OCI-LY3 (cell line): ENCODE measurements at regions not wholly inside any gene's neighbourhood (a gene's known extent, or its start where the extent isn't known, plus 50 kb on each side); places are given as distances from the start of the nearest gene placed in this dataset.

Experiments used
- H2AFZ ChIP-seq: fragments of 200-600, 300-600 bp; shearing (Covaris generic); 2 replicates; pipeline ENCODE4 v1.6.0; 2014; ENCODE audit warnings: antibody characterized with exemption, low read depth, low read length
- H3K27ac ChIP-seq: fragments of 200-600, 300-600 bp; sonication (generic); 2 replicates; pipeline ENCODE4 v1.5.1; 2014; ENCODE audit warnings: mild to moderate bottlenecking, low read length, moderate library complexity, mixed read lengths
- H3K27me3 ChIP-seq: fragments of 200-600, 300-600 bp; sonication (generic); 2 replicates; pipeline ENCODE4 v1.6.1; 2014; ENCODE audit warnings: low read depth, low read length, mixed read lengths
- H3K36me3 ChIP-seq: fragments of 200-600, 300-600 bp; sonication (generic); replicated peaks from 2 replicates; pipeline ENCODE3; 2014; ENCODE audit warnings: low read depth, low read length, mixed read lengths
- H3K4me1 ChIP-seq: fragments of 300-600, 200-600 bp; sonication (generic); 2 replicates; pipeline ENCODE4 v1.6.1; 2014; ENCODE audit warnings: low read length, mixed read lengths
- H3K4me2 ChIP-seq: fragments of 200-600, 300-600 bp; sonication (generic); 2 replicates; pipeline ENCODE4 v1.6.1; 2014; ENCODE audit warnings: low read length, mixed read lengths
- H3K4me3 ChIP-seq: fragments of 300-600, 200-600 bp; sonication (generic); 2 replicates; pipeline ENCODE4 v1.5.1; 2014; ENCODE audit warnings: antibody characterized with exemption, mild to moderate bottlenecking, low read length, moderate library complexity
- H3K79me2 ChIP-seq: fragments of 300-600, 200-600 bp; shearing (Covaris generic); 2 replicates; pipeline ENCODE4 v1.6.1; 2014; ENCODE audit warnings: mild to moderate bottlenecking, low read length, mixed read lengths
- H3K9ac ChIP-seq: fragments of 300-600, 200-600 bp; shearing (Covaris generic); 2 replicates; pipeline ENCODE4 v1.6.0; 2014; ENCODE audit warnings: mild to moderate bottlenecking, low read length, moderate library complexity
- H3K9me3 ChIP-seq: fragments of 200-600, 300-600 bp; shearing (Covaris generic); 2 replicates; pipeline ENCODE4 v1.6.1; 2014; ENCODE audit warnings: low read length, mixed read lengths; ENCODE audit not compliant: insufficient read depth
- H4K20me1 ChIP-seq: fragments of 200-600, 300-600 bp; sonication (generic); 2 replicates; pipeline ENCODE4 v1.6.1; 2016; ENCODE audit warnings: low read length, mixed read lengths; ENCODE audit not compliant: insufficient read depth
- CTCF ChIP-seq: fragments of 200-600, 300-600 bp; sonication (generic); IDR thresholded peaks from 2 replicates; pipeline ENCODE4 v1.5.1; 2014; ENCODE audit warnings: antibody characterized with exemption, low read length, low read depth
- EZH2phosphoT487 ChIP-seq: fragments of 200-600 bp; shearing (Covaris generic); IDR thresholded peaks from 2 replicates; pipeline ENCODE4 v1.6.1; 2018; ENCODE audit warnings: antibody characterized with exemption, mixed run types, low read depth

- Histone ChIP-seq H2AFZ (no peak overlapping the region), H3K27me3 (peaks cover 15% of the 10 kb centered on the region; the same call in 1 of the 2 replicates), H3K4me2 (no peak overlapping the region), H3K4me1 (peaks cover 9% of the 10 kb centered on the region), H3K4me3 (no peak overlapping the region), H4K20me1 (no peaks in the 10 kb centered on the region), H3K9ac (no peak overlapping the region), H3K36me3 (no peaks in the 10 kb centered on the region), H3K27ac (no peak overlapping the region), H3K9me3 (no peaks in the 10 kb centered on the region), H3K79me2 (no peaks in the 10 kb centered on the region)
- TF ChIP-seq CTCF (no peak), EZH2phosphoT487 (no peak)
Measured at GRCh38 chr2:234414596-234414995, 82.3 kb downstream of the ARL4C start.

- Histone ChIP-seq H4K20me1 (no peaks in the 10 kb centered on the region), H3K36me3 (no peaks in the 10 kb centered on the region), H3K4me1 (peaks cover 9% of the 10 kb centered on the region), H3K4me2 (no peak overlapping the region), H3K4me3 (no peak overlapping the region), H3K9ac (no peak overlapping the region), H3K79me2 (no peaks in the 10 kb centered on the region), H3K27ac (no peak overlapping the region), H3K9me3 (no peaks in the 10 kb centered on the region), H3K27me3 (peaks cover 15% of the 10 kb centered on the region; the same call in 1 of the 2 replicates), H2AFZ (no peak overlapping the region)
- TF ChIP-seq EZH2phosphoT487 (no peak), CTCF (no peak)
Measured at GRCh38 chr2:234412726-234413125, 84.2 kb downstream of the ARL4C start.

- H3K9ac ChIP-seq = no peak overlapping the region
- H3K79me2 ChIP-seq = no peaks in the 10 kb centered on the region
- H3K9me3 ChIP-seq = no peaks in the 10 kb centered on the region
- no peaks in the 10 kb centered on the region for H4K20me1 ChIP-seq
- no peak overlapping the region for H2AFZ ChIP-seq
- H3K4me2 ChIP-seq = peak overlapping the region; percentile 30
- TF ChIP-seq CTCF = no peak
- no peak for TF ChIP-seq EZH2phosphoT487
- no peak overlapping the region for H3K4me3 ChIP-seq
- H3K4me1 ChIP-seq = peaks cover 9% of the 10 kb centered on the region
- H3K36me3 ChIP-seq = no peaks in the 10 kb centered on the region
- H3K27ac ChIP-seq = no peak overlapping the region
- peaks cover 15% of the 10 kb centered on the region; the same call in 1 of the 2 replicates for H3K27me3 ChIP-seq
Measured at GRCh38 chr2:234411793-234412192, 85.1 kb downstream of the ARL4C start.

GRCh38 chr2:234410526-234410925 is 86.4 kb downstream of the ARL4C start:
- H3K79me2 ChIP-seq = no peaks in the 10 kb centered on the region
- H3K4me1 ChIP-seq = peaks cover 9% of the 10 kb centered on the region
- H3K36me3 ChIP-seq = no peaks in the 10 kb centered on the region
- no peaks in the 10 kb centered on the region for H3K9me3 ChIP-seq
- no peak overlapping the region for H3K9ac ChIP-seq
- H3K27me3 ChIP-seq = peaks cover 10% of the 10 kb centered on the region; the same call in 1 of the 2 replicates
- no peak overlapping the region for H3K4me3 ChIP-seq
- H2AFZ ChIP-seq = no peak overlapping the region
- H3K4me2 ChIP-seq = no peak overlapping the region
- no peak overlapping the region for H3K27ac ChIP-seq
- TF ChIP-seq EZH2phosphoT487 = no peak
- no peak for TF ChIP-seq CTCF
- H4K20me1 ChIP-seq = no peaks in the 10 kb centered on the region
